Renal cortex interstitium (tissue), 11 donors: ENCODE measurements at regions not wholly inside any gene's neighbourhood (a gene's known extent, or its start where the extent isn't known, plus 50 kb on each side); places are given as distances from the start of the nearest gene placed in this dataset.
"Not testable (repeated sequence)": the region's sequence is repeated elsewhere in the genome, so short reads cannot be mapped to it uniquely, and the experiment has no call there.

Source experiments
- DNase-seq, 11 donors: peaks; one replicate each; pipeline ENCODE4 v3.0.0-alpha.2; 2013; ENCODE audit warnings: low read depth in 9 of 11, low spot score in 4 of 11; ENCODE audit errors: extremely low read depth in 1 of 11

- no peak for DNase-seq
These were observed 839.0 kb downstream of the LRRIQ3 start for GRCh38 chr1:73359001-73359400.

- DNase-seq = no peak
These were observed 841.5 kb downstream of the LRRIQ3 start for GRCh38 chr1:73356485-73356884.

- no peak for DNase-seq
These were observed 854.0 kb downstream of the LRRIQ3 start for GRCh38 chr1:73343947-73344346.

- DNase-seq = no peak
These were observed 864.0 kb downstream of the LRRIQ3 start for GRCh38 chr1:73333847-73334503.

- no peak for DNase-seq
These were observed 866.2 kb downstream of the LRRIQ3 start for GRCh38 chr1:73331726-73332125.

GRCh38 chr1:73327998-73328397 is 870.0 kb downstream of the LRRIQ3 start:
- DNase-seq = no peak

- DNase-seq = no peak
These were observed 870.7 kb downstream of the LRRIQ3 start for GRCh38 chr1:73327180-73327793.

GRCh38 chr1:73326663-73327062 is 871.3 kb downstream of the LRRIQ3 start:
- DNase-seq = no peak

GRCh38 chr1:73310797-73311381 is 887.1 kb downstream of the LRRIQ3 start:
- no peak for DNase-seq

GRCh38 chr1:73306899-73307555 is 890.9 kb downstream of the LRRIQ3 start:
- no peak for DNase-seq

- DNase-seq = no peak
These were observed 924.1 kb downstream of the LRRIQ3 start for GRCh38 chr1:73273886-73274285.

GRCh38 chr1:73245196-73245595 is 952.8 kb downstream of the LRRIQ3 start:
- DNase-seq = not testable (repeated sequence)

- DNase-seq = no peak
These were observed 936.7 kb upstream of the NEGR1 start for GRCh38 chr1:73218995-73219546.

GRCh38 chr1:73205294-73205973 is 923.1 kb upstream of the NEGR1 start:
- DNase-seq = no peak

GRCh38 chr1:73197972-73198371 is 915.6 kb upstream of the NEGR1 start:
- no peak for DNase-seq

- DNase-seq = no peak
These were observed 912.6 kb upstream of the NEGR1 start for GRCh38 chr1:73194965-73195364.

GRCh38 chr1:73183581-73183980 is 901.2 kb upstream of the NEGR1 start:
- DNase-seq = not testable (repeated sequence)

- DNase-seq = no peak
These were observed 898.8 kb upstream of the NEGR1 start for GRCh38 chr1:73181190-73181540.

- no peak for DNase-seq
These were observed 898.3 kb upstream of the NEGR1 start for GRCh38 chr1:73180397-73181189.
